ENCODE measurements at regions not wholly inside any gene's neighbourhood (a gene's known extent, or its start where the extent isn't known, plus 50 kb on each side); places are given as distances from the start of the nearest gene placed in this dataset.

DNA sequence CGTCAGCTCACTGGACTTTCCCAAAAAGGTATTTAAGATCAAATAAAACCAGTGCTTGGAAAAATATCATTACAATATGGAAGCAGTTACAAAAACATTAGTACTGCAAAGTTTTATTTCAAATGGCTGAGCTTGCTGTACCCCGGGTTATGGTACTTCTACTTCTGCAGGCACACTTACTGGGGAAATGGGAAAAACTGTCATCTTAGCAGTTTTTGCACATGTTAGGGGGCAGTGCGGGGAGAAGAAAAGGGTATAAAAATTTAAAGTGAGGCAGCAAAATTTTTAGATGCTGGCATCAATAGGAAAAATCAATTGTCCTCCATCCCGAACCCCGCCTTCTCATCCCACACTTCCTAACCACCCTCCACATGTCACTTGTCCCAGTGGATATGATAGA is 133.4 kb downstream of the ATG4C start:
- DNase-seq: no peak

DNA sequence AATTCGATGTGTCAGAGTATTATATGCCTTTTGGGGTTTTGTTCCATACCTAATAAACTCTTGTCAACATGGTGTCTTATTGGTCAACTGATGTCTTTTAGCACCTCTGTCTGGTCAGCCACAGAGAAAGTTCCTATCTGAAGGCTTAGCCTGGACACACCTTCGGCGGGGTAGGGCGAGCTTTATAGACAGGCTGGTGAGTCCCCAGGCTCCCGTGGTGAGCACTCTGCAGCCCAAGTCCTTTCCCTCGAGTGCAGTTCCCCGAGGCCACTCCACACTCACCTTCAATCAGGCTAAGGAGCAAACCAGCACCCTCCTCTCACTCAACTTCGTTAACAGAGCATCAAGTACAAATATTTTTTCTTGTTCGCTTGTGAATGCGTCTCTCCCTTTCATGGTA is 133.9 kb downstream of the ATG4C start:
- no peak for DNase-seq

DNA sequence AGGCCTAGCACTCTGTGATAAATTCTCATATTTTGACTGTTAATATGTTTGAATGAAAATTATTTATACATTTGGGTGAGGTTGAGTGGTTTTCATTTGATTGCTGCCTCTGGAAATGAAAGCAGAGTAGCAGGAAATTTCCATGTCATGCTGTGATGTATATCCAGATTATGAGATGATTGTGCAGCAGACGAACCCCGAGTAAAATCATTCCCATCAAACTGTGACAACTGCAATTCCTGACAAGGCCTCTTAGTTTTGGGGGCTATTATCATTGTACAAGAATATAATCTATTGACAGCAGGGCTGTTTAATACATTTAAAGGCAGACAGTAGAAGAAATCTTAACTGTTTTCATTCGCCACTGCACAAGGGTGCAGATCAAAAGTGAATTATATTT is 134.8 kb downstream of the ATG4C start:
- DNase-seq: no peak

GRCh38 chr1:62922006-62922405 is 138.1 kb downstream of the ATG4C start:
- DNase-seq: no peak

- DNase-seq: no peak
Measured at GRCh38 chr1:62924983-62925790, 141.3 kb downstream of the ATG4C start.

DNA sequence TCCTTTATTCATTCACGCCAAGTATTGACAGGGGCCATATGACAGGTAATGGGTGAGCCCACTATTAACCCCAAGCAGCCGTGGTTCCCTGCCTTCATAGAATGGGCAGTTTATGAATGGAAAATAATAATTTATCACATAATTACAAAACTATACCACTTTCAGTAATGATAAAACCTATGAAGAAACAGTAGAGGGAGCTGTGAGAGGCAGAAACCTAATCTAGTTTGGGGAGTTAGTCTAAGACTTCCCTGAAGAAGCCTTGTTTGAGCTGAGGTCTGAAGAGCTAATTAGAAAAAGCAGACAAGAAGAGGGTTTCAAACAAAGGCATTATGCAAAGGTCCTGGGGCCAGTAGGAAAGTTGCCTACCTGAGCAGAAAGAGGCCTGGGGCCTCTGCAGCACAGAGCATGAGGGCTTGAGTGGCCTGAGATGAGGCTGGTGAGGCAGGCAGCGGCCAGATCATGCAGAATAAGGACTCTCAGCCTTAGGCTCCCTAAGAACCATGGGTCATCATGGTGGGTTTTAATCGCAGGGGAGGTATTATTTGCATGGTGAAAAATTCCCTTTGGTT is 142.8 kb downstream of the ATG4C start:
- no peak for DNase-seq

- no peak for DNase-seq
Measured at GRCh38 chr1:62928885-62929284, 145.0 kb downstream of the ATG4C start.

- no peak for DNase-seq
Measured at GRCh38 chr1:62937634-62938296, 153.8 kb downstream of the ATG4C start.

DNA sequence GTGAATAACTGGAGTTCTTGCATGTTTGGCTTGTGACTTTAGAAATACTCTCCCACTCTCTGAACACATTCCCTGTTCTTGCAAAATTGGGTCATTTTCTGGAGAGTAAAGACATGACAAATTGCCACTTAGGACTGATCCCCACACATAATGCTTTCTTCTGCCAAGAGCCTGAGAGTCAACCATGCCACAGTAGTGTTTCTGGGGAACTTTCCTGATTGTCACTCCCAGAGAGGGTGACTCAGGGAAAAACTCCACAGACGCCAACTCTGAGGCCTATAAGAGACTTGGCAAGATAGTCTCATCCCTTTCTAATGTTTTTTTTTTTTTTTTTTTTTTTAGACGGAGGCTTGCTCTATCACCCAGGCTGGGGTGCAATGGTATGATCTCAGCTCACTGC is 157.8 kb downstream of the ATG4C start:
- no peak for DNase-seq

DNA sequence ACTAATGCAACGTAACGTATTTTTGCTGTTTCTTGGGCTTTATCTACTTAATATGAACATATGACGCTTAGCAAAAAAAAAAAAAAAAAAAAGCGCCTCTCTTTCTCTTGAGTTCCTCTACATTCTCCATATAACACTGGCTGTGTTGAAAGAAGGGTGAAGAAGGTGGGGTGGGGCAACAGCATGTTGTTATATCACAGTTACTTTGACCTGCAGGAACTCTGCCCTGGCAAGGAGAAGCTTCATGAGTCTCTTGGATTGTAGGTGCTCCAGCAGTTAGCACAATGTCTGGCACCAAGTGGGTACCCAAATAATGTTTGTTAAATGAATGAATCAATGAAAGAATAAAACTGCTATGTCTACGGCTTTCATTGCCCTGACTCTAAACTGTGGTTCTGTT is 162.6 kb downstream of the ATG4C start:
- DNase-seq: no peak

DNA sequence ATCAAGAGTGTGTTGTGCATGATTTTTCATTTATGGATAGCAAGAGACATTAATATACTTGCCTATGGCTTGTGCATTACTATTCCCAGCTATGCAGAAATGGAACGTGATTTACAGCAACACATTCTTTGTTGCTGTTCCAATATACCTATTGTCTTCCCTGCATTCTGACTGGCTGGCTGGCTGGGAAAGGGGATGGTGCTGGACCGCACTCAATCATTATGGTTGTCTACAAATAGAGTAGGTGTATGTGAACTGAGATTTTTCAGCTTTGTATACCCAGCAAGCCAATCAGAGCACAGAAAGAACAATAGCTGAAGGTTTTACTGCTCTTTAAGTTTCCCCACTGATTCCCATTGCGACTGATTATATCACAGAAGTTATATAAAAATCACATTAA is 167.5 kb downstream of the ATG4C start:
- no peak for DNase-seq

GRCh38 chr1:62952596-62952995 is 168.7 kb downstream of the ATG4C start:
- DNase-seq: no peak

DNA sequence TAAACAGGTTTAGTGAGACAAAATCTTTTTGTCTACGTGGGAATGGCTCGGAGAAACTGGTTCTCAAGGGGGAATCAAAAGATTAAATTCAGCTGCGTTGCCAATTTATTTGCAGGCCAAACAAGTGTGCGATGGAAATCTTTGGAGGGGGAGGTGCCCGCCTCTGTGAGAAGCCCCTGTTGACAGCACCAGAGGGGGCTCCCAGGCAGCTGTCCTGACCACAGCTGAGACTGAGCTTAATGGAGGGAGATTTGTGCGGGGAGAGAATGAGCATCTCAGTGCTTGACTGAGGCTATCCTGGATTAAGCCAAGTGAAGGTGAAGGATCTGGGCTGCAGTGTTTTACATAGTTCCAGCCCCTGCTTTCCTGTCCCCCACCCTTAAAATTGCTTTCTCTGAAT is 169.7 kb downstream of the ATG4C start:
- no peak for DNase-seq

DNA sequence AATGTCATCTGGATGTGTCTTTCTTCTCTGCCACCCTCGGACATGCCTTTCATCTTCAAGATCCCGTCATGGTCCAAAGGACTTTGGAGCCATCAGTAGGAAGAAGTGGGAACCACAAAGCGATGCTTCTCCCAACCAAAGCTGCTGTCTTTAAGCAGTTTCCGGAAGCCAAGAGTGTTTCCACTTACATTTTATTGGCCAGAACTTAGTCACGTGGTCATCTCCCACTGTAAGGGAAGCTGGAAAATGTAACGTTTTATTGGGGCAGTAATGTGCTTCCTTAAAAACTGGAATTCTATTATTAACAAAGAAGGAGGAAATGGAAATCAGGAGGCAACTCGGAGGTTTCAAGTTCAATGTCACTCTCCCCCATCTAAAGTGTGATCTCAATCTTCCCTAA is 170.8 kb downstream of the ATG4C start:
- no peak for DNase-seq

GRCh38 chr1:62955666-62956065 is 171.7 kb downstream of the ATG4C start:
- no peak for DNase-seq

DNA sequence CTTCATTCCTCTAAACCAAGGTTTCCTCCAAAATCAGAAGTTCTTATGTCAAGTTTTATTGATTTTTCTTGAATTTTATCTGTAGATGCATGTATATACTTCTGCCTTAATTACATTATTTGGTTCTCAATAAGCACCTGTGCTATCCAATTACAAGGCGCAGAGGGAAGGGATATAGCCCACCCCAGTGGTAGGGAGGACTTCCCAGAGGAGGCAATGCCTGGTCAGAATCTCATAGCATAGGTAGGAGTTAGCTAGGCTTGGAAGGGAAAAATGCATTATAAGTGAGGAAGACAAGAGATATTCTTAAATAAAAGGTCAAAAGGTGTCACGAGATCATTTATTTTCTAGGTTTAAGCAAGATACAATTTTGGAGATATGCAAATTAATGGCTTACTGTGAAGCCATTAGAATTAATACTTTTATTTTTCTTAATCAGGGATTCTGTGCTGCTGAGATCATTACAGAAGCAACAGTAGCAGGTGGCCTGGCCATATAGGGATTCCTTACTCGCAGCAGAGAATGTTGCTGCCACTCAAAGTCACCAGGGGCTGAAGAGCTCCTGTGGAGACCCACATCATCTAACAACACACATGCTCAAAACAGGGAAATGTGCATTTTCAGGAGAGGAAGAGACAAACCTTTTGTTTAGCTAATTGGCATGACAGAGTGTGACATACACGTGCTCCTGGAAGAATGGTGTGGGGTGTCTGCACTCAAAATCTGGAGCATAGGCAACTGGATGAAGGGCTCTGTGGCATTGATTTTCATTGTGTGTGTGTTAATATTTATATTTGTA is 178.3 kb downstream of the ATG4C start:
- DNase-seq: no peak

- no peak for DNase-seq
Measured at GRCh38 chr1:62962901-62963776, 179.2 kb downstream of the ATG4C start.

- no peak for DNase-seq
Measured at GRCh38 chr1:62964141-62964540, 180.2 kb downstream of the ATG4C start.

DNA sequence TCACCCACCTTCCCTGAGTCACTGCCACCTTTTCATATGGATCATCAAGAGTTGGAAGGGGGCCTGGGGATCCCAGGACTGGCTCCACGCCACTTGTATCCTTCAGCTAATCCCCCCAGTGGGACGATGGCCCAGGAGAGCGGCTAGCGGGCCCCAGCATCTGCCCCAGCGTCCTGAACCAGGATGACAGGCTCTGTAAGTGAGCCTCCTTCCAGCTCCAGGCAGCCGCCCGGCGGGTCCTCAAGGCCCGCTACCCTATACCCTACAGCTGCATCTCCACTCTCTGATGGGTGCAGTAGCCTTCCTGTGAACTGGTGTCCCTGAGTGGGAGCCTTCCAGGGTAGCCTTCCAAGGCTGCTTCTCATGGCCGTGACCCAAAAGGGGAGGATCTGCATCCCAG is 183.1 kb downstream of the ATG4C start:
- DNase-seq: no peak

DNA sequence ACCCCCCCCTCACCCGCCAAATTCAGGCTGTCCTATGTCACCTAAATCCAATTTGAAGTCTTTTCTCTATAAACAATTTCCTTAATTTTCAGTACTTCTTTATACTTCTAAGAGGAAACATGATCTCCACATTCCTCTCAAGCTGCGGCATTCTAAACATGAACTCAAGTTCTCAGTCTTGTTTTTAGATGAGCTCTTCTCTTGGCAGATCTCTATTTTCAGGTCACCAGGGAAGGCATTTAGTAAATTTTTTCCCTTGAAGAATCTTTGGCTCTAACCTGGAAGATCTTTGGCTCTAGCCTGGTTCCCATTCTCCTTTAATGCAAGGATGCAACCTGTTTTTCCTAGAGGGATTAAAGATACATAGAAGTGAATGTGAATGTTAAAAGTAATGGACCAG is 193.4 kb downstream of the ATG4C start:
- DNase-seq: no peak

GRCh38 chr1:62978741-62979140 is 194.8 kb downstream of the ATG4C start:
- no peak for DNase-seq

- DNase-seq: no peak
Measured at GRCh38 chr1:62981434-62981833, 197.5 kb downstream of the ATG4C start.

DNA sequence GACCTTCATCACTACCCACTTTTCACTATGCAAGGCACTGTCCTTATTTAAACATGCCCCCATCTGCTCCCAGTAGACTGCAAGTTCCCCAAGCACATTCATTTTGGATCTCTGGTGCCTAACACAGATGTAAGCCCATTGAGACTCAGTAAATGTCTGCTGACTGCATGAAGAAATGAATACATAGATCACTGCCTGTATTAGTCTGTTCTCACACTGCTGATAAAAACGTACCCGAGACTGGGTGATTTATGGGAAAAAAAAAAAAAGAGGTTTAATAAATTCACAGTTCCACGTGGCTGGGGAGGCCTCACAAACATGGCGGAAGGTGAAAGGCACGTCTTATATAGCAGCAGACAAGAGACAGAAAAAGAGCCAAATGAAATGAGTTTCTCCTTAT is 204.9 kb downstream of the ATG4C start:
- no peak for DNase-seq

All from SW 1271 (cell line).